K562 (cell line): ENCODE measurements at regions not wholly inside any gene's neighbourhood (a gene's known extent, or its start where the extent isn't known, plus 50 kb on each side); places are given as distances from the start of the nearest gene placed in this dataset.

Experiments used
- ATAC-seq: fragments of 200-7000 bp; cut with Tn5 transposase; 3 replicates; pipeline ENCODE4 v1.9.1; 2020; ENCODE audit warnings: moderate library complexity
- BruUV-seq: library from RNA; stranded (reverse); fragments of 400-500 nt; replicated peaks from 2 replicates; lab custom pipeline; 2021; lab: Mats Ljungman, UMichigan
- CTCF ChIA-PET: fragments of 300-600 bp; formaldehyde crosslinking; extraction: SDS; loops from one replicate; lab custom pipeline; 2021; ENCODE audit warnings: low intra/inter-chr PET ratio; lab: Yijun Ruan, JAX
- POLR2A ChIA-PET: fragments of 300-600, 350-650 bp; sonication (Branson Sonifier 250); formaldehyde crosslinking; extraction: SDS; loops from one replicate; lab custom pipeline; 2021; ENCODE audit warnings: antibody characterized with exemption, inconsistent platforms; lab: Yijun Ruan, JAX
- DNase-seq, 4 experiments: peaks; one replicate each; pipeline versions ENCODE4 v3.0.0 to v3.0.0-alpha.2; 2011 to 2018; ENCODE audit warnings: low spot score in 3 of 4, mixed read lengths in 3 of 4; ENCODE audit errors: extremely low read depth in 1 of 4
- FAIRE-seq: peaks from 2 replicates; lab custom pipeline; 2011; peaks lifted over from hg19 to GRCh38; lab: Jason Lieb, UNC
- H2AFZ ChIP-seq: 2 replicates; pipeline ENCODE4 v1.6.0; 2011; ENCODE audit warnings: low read depth, low read length, control low read depth, inconsistent platforms
- H3K27ac ChIP-seq: fragments of 200-600 bp; 3 replicates; pipeline ENCODE4 v1.8.0; 2011; ENCODE audit warnings: low read depth, mild to moderate bottlenecking, control low read depth, inconsistent platforms, low read length, moderate library complexity, mixed read lengths; ENCODE audit errors: extremely low read depth
- H3K27me3 ChIP-seq, 2 experiments: fragments of 300-600 bp in 1 of 2; 2 replicates in 1 of 2; 3 replicates in 1 of 2; pipeline versions ENCODE4 v1.6.0 to v1.8.0; 2011; ENCODE audit warnings: inconsistent platforms in 2 of 2, low read length in 2 of 2, mild to moderate bottlenecking in 1 of 2, mixed read lengths in 1 of 2, moderate library complexity in 1 of 2; ENCODE audit not compliant: control insufficient read depth in 2 of 2, insufficient read depth in 2 of 2
- H3K36me3 ChIP-seq: fragments of 300-600 bp; 3 replicates; pipeline ENCODE4 v1.8.0; 2011; ENCODE audit warnings: mild to moderate bottlenecking, low read length, inconsistent platforms; ENCODE audit not compliant: control insufficient read depth, insufficient read depth
- H3K4me1 ChIP-seq, 2 experiments: fragments of 200-600 bp in 1 of 2; replicated peaks in 1 of 2; 2 replicates in 1 of 2; 3 replicates in 1 of 2; pipeline versions ENCODE4 v1.5.1 to v1.8.0; 2011; ENCODE audit warnings: inconsistent platforms in 2 of 2, low read length in 2 of 2, mild to moderate bottlenecking in 1 of 2, mixed read lengths in 1 of 2, moderate library complexity in 1 of 2; ENCODE audit not compliant: control insufficient read depth in 2 of 2, insufficient read depth in 2 of 2
- H3K4me2 ChIP-seq: 2 replicates; pipeline ENCODE4 v1.6.1; 2011; ENCODE audit warnings: low read length, control low read depth, inconsistent platforms, mixed read lengths; ENCODE audit not compliant: insufficient read depth
- H3K4me3 ChIP-seq: fragments of 200-600 bp; sonication (generic), shearing (Covaris generic); 2 replicates; pipeline ENCODE4 v1.5.1; 2016; ENCODE audit warnings: control low read depth, inconsistent platforms
- H3K79me2 ChIP-seq: fragments of 200-600 bp; 3 replicates; pipeline ENCODE4 v1.8.0; 2011; ENCODE audit warnings: low read length, inconsistent platforms; ENCODE audit not compliant: control insufficient read depth, insufficient read depth
- H3K9ac ChIP-seq, 2 experiments: 2 replicates each; pipeline versions ENCODE4 v1.6.0 to v1.6.1; 2011; ENCODE audit warnings: low read depth in 2 of 2, low read length in 2 of 2, control low read depth in 1 of 2, inconsistent platforms in 1 of 2, mild to moderate bottlenecking in 1 of 2, mixed read lengths in 1 of 2; ENCODE audit not compliant: insufficient read depth in 1 of 2
- H3K9me1 ChIP-seq: one replicate; pipeline ENCODE4 v1.6.0; 2011; ENCODE audit warnings: inconsistent platforms, mild to moderate bottlenecking, low read length, moderate library complexity; ENCODE audit not compliant: control insufficient read depth, insufficient read depth
- H3K9me3 ChIP-seq: replicated peaks from 2 replicates; pipeline ENCODE4 v1.5.1; 2011; ENCODE audit warnings: low read depth, low read length, inconsistent platforms; ENCODE audit not compliant: control insufficient read depth, insufficient read depth
- H4K20me1 ChIP-seq: replicated peaks from 2 replicates; pipeline ENCODE4 v1.6.1; 2011; ENCODE audit warnings: low read length, inconsistent platforms, mixed read lengths; ENCODE audit not compliant: control insufficient read depth, insufficient read depth
- BHLHE40 ChIP-seq: IDR thresholded peaks from 2 replicates; pipeline ENCODE4 v1.6.1; 2011; ENCODE audit warnings: low read length, improper control_type of control experiment
- CREB5 ChIP-seq: fragments of 250-450 bp; sonication (Bioruptor Pico); IDR thresholded peaks from 2 replicates; pipeline ENCODE4 v1.5.0; 2020; ENCODE audit warnings: mild to moderate bottlenecking
- ETV1 ChIP-seq: fragments of 450-650 bp; conservative IDR thresholded peaks from 2 replicates; pipeline ENCODE4 v1.6.1; 2016; ENCODE audit warnings: missing genetic modification characterization, control low read depth, low read depth, missing compliant biosample characterization
- HEY1 ChIP-seq: fragments of 250-450 bp; sonication (Bioruptor Pico); IDR thresholded peaks from 2 replicates; pipeline ENCODE4 v1.5.0; 2020; ENCODE audit warnings: mild to moderate bottlenecking, moderate library complexity, borderline replicate concordance
- HSF4 ChIP-seq: fragments of 250-450 bp; sonication (Bioruptor Pico); IDR thresholded peaks from 2 replicates; pipeline ENCODE4 v2.1.2; 2022; ENCODE audit warnings: mild to moderate bottlenecking, moderate library complexity, borderline replicate concordance
- KLF1 ChIP-seq: fragments of 450-650 bp; IDR thresholded peaks from 2 replicates; pipeline ENCODE4 v1.6.1; 2016; ENCODE audit warnings: missing genetic modification characterization, missing compliant biosample characterization
- MTA1 ChIP-seq: fragments of 450-650 bp; IDR thresholded peaks from 2 replicates; pipeline ENCODE4 v1.6.1; 2017; ENCODE audit warnings: borderline replicate concordance
- PYGO2 ChIP-seq: fragments of 450-650 bp; IDR thresholded peaks from 2 replicates; pipeline ENCODE4 v1.6.1; 2016; ENCODE audit warnings: mild to moderate bottlenecking, missing genetic modification characterization, moderate library complexity, missing compliant biosample characterization
- SETDB1 ChIP-seq: IDR thresholded peaks from one replicate; pipeline ENCODE4 v1.6.1; 2012; ENCODE audit warnings: low read length, control low read depth, inconsistent platforms
- WHSC1 ChIP-seq: IDR thresholded peaks from one replicate; pipeline ENCODE4 v1.6.1; 2012; ENCODE audit warnings: low read length, control low read depth, inconsistent platforms
- ZNF12 ChIP-seq: sonication (generic); formaldehyde crosslinking; IDR thresholded peaks from 2 replicates; pipeline ENCODE4 v1.4.0; 2020; ENCODE audit warnings: mild to moderate bottlenecking, missing genetic modification reagents
- ZNF124 ChIP-seq: sonication (generic); formaldehyde crosslinking; IDR thresholded peaks from 2 replicates; pipeline ENCODE4 v1.8.1; 2022; ENCODE audit warnings: missing genetic modification reagents
- ZNF75A ChIP-seq: fragments of 450-650 bp; formaldehyde crosslinking; IDR thresholded peaks from 2 replicates; pipeline ENCODE4 v1.4.0; 2020; ENCODE audit warnings: mild to moderate bottlenecking
- WGBS: fragments of 100-300 bp; shearing (Covaris generic); methylation state at CpG from one replicate; pipeline ENCODE4 v1.1.6; 2016; ENCODE audit warnings: low coverage, mixed read lengths; ENCODE audit not compliant: insufficient coverage; ENCODE audit errors: missing lambda C conversion rate; 5-methylcytosine and 5-hydroxymethylcytosine counted together
- in situ Hi-C: fragments of 300-500 bp; cut with MboI; formaldehyde crosslinking; loops from 4 replicates; pipeline ENCODE4 v1.15.0; 2018; ENCODE audit warnings: inconsistent platforms, mixed read lengths
- intact Hi-C: fragments of 100-400 bp; cut with micrococcal nuclease; formaldehyde crosslinking; loops from 2 replicates; pipeline ENCODE4 v1.14.2; 2022

- TF ChIP-seq ZNF124 (CRISPR knock-in tag), result no peak
- no peak for TF ChIP-seq HSF4 (CRISPR knock-in tag)
- no peak for TF ChIP-seq ETV1 (tag)
- no peak for TF ChIP-seq WHSC1
- peak; percentile 88 for TF ChIP-seq BHLHE40
- TF ChIP-seq SETDB1, result no peak
- TF ChIP-seq KLF1 (tag), result no peak
- no peak for TF ChIP-seq PYGO2 (tag)
- no peak for TF ChIP-seq MTA1
Measured at GRCh38 chr1:184843732-184844495, 89.3 kb upstream of the EDEM3 start (continued).

GRCh38 chr1:184840596-184840995 lies 85.9 kb upstream of the EDEM3 start:
- CTCF ChIA-PET, result no interaction called here
- Histone ChIP-seq H3K9me1 (no peaks in the 10 kb centered on the region), H3K4me3 (no peak overlapping the region), H3K79me2 (no peaks in the 10 kb centered on the region), H3K36me3 (no peaks in the 10 kb centered on the region), H3K4me2 (no peak overlapping the region), H3K27ac (no peak overlapping the region), H3K9me3 (no peaks in the 10 kb centered on the region), H4K20me1 (no peaks in the 10 kb centered on the region), H3K4me1 (peaks cover 0 to 2% of the 10 kb centered on the region in 2 experiments; a peak in 1 of 5 replicates), H3K9ac (no peak overlapping the region), H3K27me3 (no peaks in the 10 kb centered on the region), H2AFZ (no peak overlapping the region)
- BruUV-seq, result no TSS peak
- intact Hi-C loops, result no loop called here
- WGBS, result 58% methylated on average over 2 of the region's 2 CpGs
- ATAC-seq (no peak), FAIRE-seq (no peak), DNase-seq (no peak)
- TF ChIP-seq CREB5 (CRISPR knock-in tag), result no peak
- TF ChIP-seq HEY1 (CRISPR knock-in tag), result no peak
- no peak for TF ChIP-seq ZNF12 (CRISPR knock-in tag)
- TF ChIP-seq ZNF75A, result no peak
- POLR2A ChIA-PET, result interaction anchor here (0.6 to 1.1 kb wide), 2 partner anchors 17 to 90 kb away, joined by 3 read pairs; no protein-coding TSS in a partner anchor
- in situ Hi-C loops, result no loop called here
